NB4 (cell line): ENCODE measurements at regions not wholly inside any gene's neighbourhood (a gene's known extent, or its start where the extent isn't known, plus 50 kb on each side); places are given as distances from the start of the nearest gene placed in this dataset.

Experiments used
- CTCF ChIP-seq: IDR thresholded peaks from one replicate; pipeline ENCODE4 v1.5.1; 2012; ENCODE audit warnings: low read depth, low read length
- MYC ChIP-seq: IDR thresholded peaks from 2 replicates; pipeline ENCODE4 v1.6.1; 2011; ENCODE audit warnings: low read depth, low read length
- POLR2A ChIP-seq: IDR thresholded peaks from 2 replicates; pipeline ENCODE4 v1.6.1; 2011; ENCODE audit warnings: mild to moderate bottlenecking; ENCODE audit not compliant: insufficient read length; ENCODE audit errors: extremely low read depth
- TF ChIP-seq, protein P1 (sequence below): IDR thresholded peaks from 2 replicates; pipeline ENCODE4 v1.6.1; 2011; ENCODE audit warnings: low read depth, low read length

- no peak for TF ChIP-seq CTCF
- TF ChIP-seq, protein P1, sequence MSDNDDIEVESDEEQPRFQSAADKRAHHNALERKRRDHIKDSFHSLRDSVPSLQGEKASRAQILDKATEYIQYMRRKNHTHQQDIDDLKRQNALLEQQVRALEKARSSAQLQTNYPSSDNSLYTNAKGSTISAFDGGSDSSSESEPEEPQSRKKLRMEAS = no peak
- no peak for TF ChIP-seq POLR2A
- TF ChIP-seq MYC = no peak
Observed at GRCh38 chr2:160660741-160661140, 167.1 kb upstream of the RBMS1 start.
